ENCODE measurements at regions not wholly inside any gene's neighbourhood (a gene's known extent, or its start where the extent isn't known, plus 50 kb on each side); places are given as distances from the start of the nearest gene placed in this dataset.
"Not testable (repeated sequence)": the region's sequence is repeated elsewhere in the genome, so short reads cannot be mapped to it uniquely, and the experiment has no call there.

GRCh38 chr2:242049492-242049891 lies 180.0 kb downstream of the RTP5 start:
- ATAC-seq; H2AFZ ChIP-seq (ENCODE audit: low read depth, low read length, poor library complexity, severe bottlenecking); H3K4me3 ChIP-seq (replicated peaks in 1 of 2; ENCODE audit: low read depth in 1 of 2, low read length in 2 of 2); POLR2A ChIA-PET; H3K4me2 ChIP-seq (ENCODE audit: low read length); H3K9ac ChIP-seq (ENCODE audit: low read length); H3K4me1 ChIP-seq (ENCODE audit: control insufficient read depth in 1 of 2, insufficient read depth in 2 of 2, low read length in 2 of 2); CTCF ChIA-PET; H3K36me3 ChIP-seq (ENCODE audit: control insufficient read depth in 1 of 2, insufficient read depth in 2 of 2, low read length in 2 of 2); H3K79me2 ChIP-seq (ENCODE audit: insufficient read depth, low read length); DNase-seq (ENCODE audit: low read depth, low spot score); H4K20me1 ChIP-seq (ENCODE audit: insufficient read depth); intact Hi-C loops (cut with micrococcal nuclease); H3K9me2 ChIP-seq (ENCODE audit: insufficient read depth); BruUV-seq (replicated peaks); RAD21 ChIA-PET (ENCODE audit: low non-redundant PET in 1 of 2, low total read pairs in 2 of 2, uncharacterized antibody in 2 of 2, unreplicated experiment in 2 of 2); H3K9me3 ChIP-seq (ENCODE audit: control insufficient read depth in 1 of 2, insufficient read depth in 1 of 2, low read depth in 1 of 2, low read length in 2 of 2); H3K27ac ChIP-seq (ENCODE audit: low read depth, low read length): not testable (repeated sequence)
- H3K27me3 ChIP-seq (ENCODE audit: insufficient read depth, low read length), result peaks cover 13% of the 10 kb centered on the region; the same call in 1 of the 2 replicates

- DNase-seq (ENCODE audit: low read depth, low spot score) (no peak), ATAC-seq (no peak)
- no peaks in the 10 kb centered on the region for H3K79me2 ChIP-seq (ENCODE audit: insufficient read depth, low read length)
- no peak overlapping the region for H3K27ac ChIP-seq (ENCODE audit: low read depth, low read length)
- H3K27me3 ChIP-seq (ENCODE audit: insufficient read depth, low read length), result peaks cover 13% of the 10 kb centered on the region; the same call in 1 of the 2 replicates
- no peak overlapping the region for H3K4me3 ChIP-seq (replicated peaks in 1 of 2; ENCODE audit: low read depth in 1 of 2, low read length in 2 of 2)
- ChIA-PET RAD21 (ENCODE audit: low non-redundant PET in 1 of 2, low total read pairs in 2 of 2, uncharacterized antibody in 2 of 2, unreplicated experiment in 2 of 2) (no interaction called here), CTCF (no interaction called here), POLR2A (no interaction called here)
- H3K4me2 ChIP-seq (ENCODE audit: low read length), result no peak overlapping the region
- H2AFZ ChIP-seq (ENCODE audit: low read depth, low read length, poor library complexity, severe bottlenecking), result no peak overlapping the region
- no peaks in the 10 kb centered on the region for H3K9me3 ChIP-seq (ENCODE audit: control insufficient read depth in 1 of 2, insufficient read depth in 1 of 2, low read depth in 1 of 2, low read length in 2 of 2)
- H3K9ac ChIP-seq (ENCODE audit: low read length), result no peak overlapping the region
- no TSS peak for BruUV-seq (replicated peaks)
- H3K36me3 ChIP-seq (ENCODE audit: control insufficient read depth in 1 of 2, insufficient read depth in 2 of 2, low read length in 2 of 2), result no peaks in the 10 kb centered on the region
- TF ChIP-seq TCF7L2 (IDR thresholded peaks at IDR 0.05; ENCODE audit: borderline replicate concordance, extremely low read depth, insufficient read depth, insufficient read length) (no peak), EGR1 (IDR thresholded peaks at IDR 0.05; ENCODE audit: low read depth) (no peak), ZNF274 (IDR thresholded peaks at IDR 0.05; ENCODE audit: low read depth, low read length) (no peak), JUND (IDR thresholded peaks at IDR 0.05) (no peak), FOSL1 (IDR thresholded peaks at IDR 0.05; ENCODE audit: low read depth) (no peak), POLR2AphosphoS5 (IDR thresholded peaks at IDR 0.05; ENCODE audit: low read depth, low read length) (no peak), ELF1 (IDR thresholded peaks at IDR 0.05; ENCODE audit: borderline replicate concordance, low read depth) (no peak), CTCF (IDR thresholded peaks at IDR 0.05 in 2 of 3, conservative IDR thresholded peaks at IDR 0.05 in 1 of 3; ENCODE audit: borderline replicate concordance in 1 of 3, insufficient read depth in 1 of 3, low read depth in 2 of 3, low read length in 2 of 3) (no peak), ATF3 (IDR thresholded peaks at IDR 0.05) (no peak), EZH2 (IDR thresholded peaks at IDR 0.05) (no peak), SP1 (IDR thresholded peaks at IDR 0.05; ENCODE audit: low read depth) (no peak), POLR2A (IDR thresholded peaks at IDR 0.05; ENCODE audit: borderline replicate concordance, extremely low read depth, insufficient read depth, insufficient read length) (no peak), SIN3A (IDR thresholded peaks at IDR 0.05; ENCODE audit: low read depth) (no peak), RAD21 (IDR thresholded peaks at IDR 0.05; ENCODE audit: low read depth) (no peak), EZH2phosphoT487 (IDR thresholded peaks at IDR 0.05; ENCODE audit: borderline replicate concordance) (no peak), YY1 (IDR thresholded peaks at IDR 0.05; ENCODE audit: extremely low read depth, insufficient replicate concordance, low read depth, low read length) (no peak)
- TF ChIP-seq, protein P1, sequence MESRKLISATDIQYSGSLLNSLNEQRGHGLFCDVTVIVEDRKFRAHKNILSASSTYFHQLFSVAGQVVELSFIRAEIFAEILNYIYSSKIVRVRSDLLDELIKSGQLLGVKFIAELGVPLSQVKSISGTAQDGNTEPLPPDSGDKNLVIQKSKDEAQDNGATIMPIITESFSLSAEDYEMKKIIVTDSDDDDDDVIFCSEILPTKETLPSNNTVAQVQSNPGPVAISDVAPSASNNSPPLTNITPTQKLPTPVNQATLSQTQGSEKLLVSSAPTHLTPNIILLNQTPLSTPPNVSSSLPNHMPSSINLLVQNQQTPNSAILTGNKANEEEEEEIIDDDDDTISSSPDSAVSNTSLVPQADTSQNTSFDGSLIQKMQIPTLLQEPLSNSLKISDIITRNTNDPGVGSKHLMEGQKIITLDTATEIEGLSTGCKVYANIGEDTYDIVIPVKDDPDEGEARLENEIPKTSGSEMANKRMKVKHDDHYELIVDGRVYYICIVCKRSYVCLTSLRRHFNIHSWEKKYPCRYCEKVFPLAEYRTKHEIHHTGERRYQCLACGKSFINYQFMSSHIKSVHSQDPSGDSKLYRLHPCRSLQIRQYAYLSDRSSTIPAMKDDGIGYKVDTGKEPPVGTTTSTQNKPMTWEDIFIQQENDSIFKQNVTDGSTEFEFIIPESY (IDR thresholded peaks at IDR 0.05; ENCODE audit: extremely low read depth, insufficient replicate concordance, low read length), result no peak
- no peaks in the 10 kb centered on the region for H3K4me1 ChIP-seq (ENCODE audit: control insufficient read depth in 1 of 2, insufficient read depth in 2 of 2, low read length in 2 of 2)
- no peaks in the 10 kb centered on the region for H3K9me2 ChIP-seq (ENCODE audit: insufficient read depth)
- intact Hi-C loops (cut with micrococcal nuclease), result no loop called here
- H4K20me1 ChIP-seq (ENCODE audit: insufficient read depth), result no peaks in the 10 kb centered on the region
Measured at GRCh38 chr2:242051463-242051862, 181.9 kb downstream of the RTP5 start.
